SK-N-SH treated with all-trans-retinoic acid at 6 μM for 48 hours (cell line): ENCODE measurements at regions not wholly inside any gene's neighbourhood (a gene's known extent, or its start where the extent isn't known, plus 50 kb on each side); places are given as distances from the start of the nearest gene placed in this dataset.

ENCODE experiments used
- ARNTL ChIP-seq: fragments of 450-650 bp; formaldehyde crosslinking; IDR thresholded peaks from 2 replicates; pipeline ENCODE4 v1.5.0; 2020; ENCODE audit warnings: low read depth, mild to moderate bottlenecking, moderate library complexity, borderline replicate concordance
- RARB ChIP-seq: fragments of 250-450 bp; sonication (Bioruptor Pico); IDR thresholded peaks from 2 replicates; pipeline ENCODE4 v1.8.0; 2021; ENCODE audit warnings: mild to moderate bottlenecking, moderate library complexity
- TF ChIP-seq, protein P1 (sequence below): fragments of 250-450 bp; sonication (Bioruptor Pico); IDR thresholded peaks from 2 replicates; pipeline ENCODE4 v1.8.0; 2021; ENCODE audit warnings: low read depth, mild to moderate bottlenecking, moderate library complexity, borderline replicate concordance
- TF ChIP-seq, protein P2 (sequence below): fragments of 250-450 bp; sonication (Bioruptor Pico); IDR thresholded peaks from 2 replicates; pipeline ENCODE4 v1.8.0; 2020; ENCODE audit warnings: mild to moderate bottlenecking, moderate library complexity, borderline replicate concordance

DNA sequence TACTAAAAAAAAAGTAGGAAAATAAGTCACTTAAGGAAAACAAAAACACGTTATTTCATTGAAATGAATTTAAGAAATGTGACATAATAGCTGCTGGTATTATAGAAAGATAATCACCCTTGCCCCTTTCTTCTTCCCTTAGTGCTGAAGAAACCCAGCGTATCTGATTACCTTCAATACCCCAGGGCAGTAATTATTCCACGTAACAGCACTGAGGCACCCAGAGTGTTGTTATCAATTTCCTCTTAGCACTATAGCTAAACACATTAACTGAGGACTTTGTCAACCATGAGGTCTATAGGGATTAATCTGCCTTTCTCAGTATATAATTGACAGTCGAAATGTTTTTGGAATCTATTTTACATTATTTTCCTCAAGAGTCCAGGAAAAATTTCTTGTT lies 180.0 kb upstream of the NXPH2 start:
- no peak for TF ChIP-seq RARB (CRISPR knock-in tag)
- TF ChIP-seq ARNTL (CRISPR knock-in tag), result no peak
- TF ChIP-seq, protein P1, sequence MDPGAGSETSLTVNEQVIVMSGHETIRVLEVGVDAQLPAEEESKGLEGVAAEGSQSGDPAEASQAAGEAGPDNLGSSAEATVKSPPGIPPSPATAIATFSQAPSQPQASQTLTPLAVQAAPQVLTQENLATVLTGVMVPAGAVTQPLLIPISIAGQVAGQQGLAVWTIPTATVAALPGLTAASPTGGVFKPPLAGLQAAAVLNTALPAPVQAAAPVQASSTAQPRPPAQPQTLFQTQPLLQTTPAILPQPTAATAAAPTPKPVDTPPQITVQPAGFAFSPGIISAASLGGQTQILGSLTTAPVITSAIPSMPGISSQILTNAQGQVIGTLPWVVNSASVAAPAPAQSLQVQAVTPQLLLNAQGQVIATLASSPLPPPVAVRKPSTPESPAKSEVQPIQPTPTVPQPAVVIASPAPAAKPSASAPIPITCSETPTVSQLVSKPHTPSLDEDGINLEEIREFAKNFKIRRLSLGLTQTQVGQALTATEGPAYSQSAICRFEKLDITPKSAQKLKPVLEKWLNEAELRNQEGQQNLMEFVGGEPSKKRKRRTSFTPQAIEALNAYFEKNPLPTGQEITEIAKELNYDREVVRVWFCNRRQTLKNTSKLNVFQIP, result no peak
- TF ChIP-seq, protein P2, sequence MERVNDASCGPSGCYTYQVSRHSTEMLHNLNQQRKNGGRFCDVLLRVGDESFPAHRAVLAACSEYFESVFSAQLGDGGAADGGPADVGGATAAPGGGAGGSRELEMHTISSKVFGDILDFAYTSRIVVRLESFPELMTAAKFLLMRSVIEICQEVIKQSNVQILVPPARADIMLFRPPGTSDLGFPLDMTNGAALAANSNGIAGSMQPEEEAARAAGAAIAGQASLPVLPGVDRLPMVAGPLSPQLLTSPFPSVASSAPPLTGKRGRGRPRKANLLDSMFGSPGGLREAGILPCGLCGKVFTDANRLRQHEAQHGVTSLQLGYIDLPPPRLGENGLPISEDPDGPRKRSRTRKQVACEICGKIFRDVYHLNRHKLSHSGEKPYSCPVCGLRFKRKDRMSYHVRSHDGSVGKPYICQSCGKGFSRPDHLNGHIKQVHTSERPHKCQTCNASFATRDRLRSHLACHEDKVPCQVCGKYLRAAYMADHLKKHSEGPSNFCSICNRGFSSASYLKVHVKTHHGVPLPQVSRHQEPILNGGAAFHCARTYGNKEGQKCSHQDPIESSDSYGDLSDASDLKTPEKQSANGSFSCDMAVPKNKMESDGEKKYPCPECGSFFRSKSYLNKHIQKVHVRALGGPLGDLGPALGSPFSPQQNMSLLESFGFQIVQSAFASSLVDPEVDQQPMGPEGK (CRISPR knock-in tag), result no peak
